Esophagus squamous epithelium (tissue), 4 donors: ENCODE measurements at regions not wholly inside any gene's neighbourhood (a gene's known extent, or its start where the extent isn't known, plus 50 kb on each side); places are given as distances from the start of the nearest gene placed in this dataset.

Experiments used
- POLR2A ChIP-seq, 4 donors: fragments of 450-650 bp; IDR thresholded peaks; one replicate each; pipeline ENCODE4 v1.6.1; 2017; ENCODE audit warnings: antibody characterized with exemption in 4 of 4, mild to moderate bottlenecking in 4 of 4, moderate library complexity in 3 of 4
- TF ChIP-seq, protein P1 (sequence below), 6 experiments: fragments of 450-650 bp in 4 of 6; fragments of 200-600 bp in 2 of 6; sonication (generic) in 2 of 6; IDR thresholded peaks; one replicate each; pipeline ENCODE4 v1.5.1; 2016 to 2019; ENCODE audit warnings: antibody characterized with exemption in 6 of 6, mild to moderate bottlenecking in 4 of 6, moderate library complexity in 4 of 6

DNA sequence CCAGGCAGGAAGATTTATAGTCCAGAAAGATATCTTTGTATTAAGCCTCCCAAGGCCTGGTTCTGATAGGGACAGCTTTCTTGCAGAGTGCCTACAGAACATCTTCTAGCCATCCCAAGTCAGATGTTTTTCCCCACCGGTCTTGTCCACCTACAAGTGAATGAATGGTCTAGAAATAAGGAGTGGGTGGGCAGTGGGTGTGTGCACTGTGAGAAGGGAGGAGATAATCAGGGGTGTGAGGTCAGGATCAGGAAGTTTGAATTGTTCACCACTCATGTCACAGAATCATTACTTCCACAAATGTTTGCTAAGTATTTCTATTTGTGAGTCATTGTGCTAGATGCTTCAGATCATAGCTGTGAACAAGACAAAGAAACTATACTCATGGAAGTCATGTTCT, 332.6 kb downstream of the NKX6-1 start:
- TF ChIP-seq POLR2A (IDR thresholded peaks at IDR 0.05) = no peak
- TF ChIP-seq, protein P1, sequence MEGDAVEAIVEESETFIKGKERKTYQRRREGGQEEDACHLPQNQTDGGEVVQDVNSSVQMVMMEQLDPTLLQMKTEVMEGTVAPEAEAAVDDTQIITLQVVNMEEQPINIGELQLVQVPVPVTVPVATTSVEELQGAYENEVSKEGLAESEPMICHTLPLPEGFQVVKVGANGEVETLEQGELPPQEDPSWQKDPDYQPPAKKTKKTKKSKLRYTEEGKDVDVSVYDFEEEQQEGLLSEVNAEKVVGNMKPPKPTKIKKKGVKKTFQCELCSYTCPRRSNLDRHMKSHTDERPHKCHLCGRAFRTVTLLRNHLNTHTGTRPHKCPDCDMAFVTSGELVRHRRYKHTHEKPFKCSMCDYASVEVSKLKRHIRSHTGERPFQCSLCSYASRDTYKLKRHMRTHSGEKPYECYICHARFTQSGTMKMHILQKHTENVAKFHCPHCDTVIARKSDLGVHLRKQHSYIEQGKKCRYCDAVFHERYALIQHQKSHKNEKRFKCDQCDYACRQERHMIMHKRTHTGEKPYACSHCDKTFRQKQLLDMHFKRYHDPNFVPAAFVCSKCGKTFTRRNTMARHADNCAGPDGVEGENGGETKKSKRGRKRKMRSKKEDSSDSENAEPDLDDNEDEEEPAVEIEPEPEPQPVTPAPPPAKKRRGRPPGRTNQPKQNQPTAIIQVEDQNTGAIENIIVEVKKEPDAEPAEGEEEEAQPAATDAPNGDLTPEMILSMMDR (IDR thresholded peaks at IDR 0.05) = no peak
